ENCODE measurements at regions not wholly inside any gene's neighbourhood (a gene's known extent, or its start where the extent isn't known, plus 50 kb on each side); places are given as distances from the start of the nearest gene placed in this dataset.

GRCh38 chr20:24815931-24816330 is 133.1 kb upstream of the CST7 start:
- DNase-seq (ENCODE audit: low read depth): no peak

- DNase-seq (ENCODE audit: low read depth): no peak
Observed at GRCh38 chr20:24816431-24816830, 132.6 kb upstream of the CST7 start.

- DNase-seq (ENCODE audit: low read depth): no peak
Observed at GRCh38 chr20:24816907-24817306, 132.2 kb upstream of the CST7 start.

GRCh38 chr20:24817351-24817750 is 131.7 kb upstream of the CST7 start:
- no peak for DNase-seq (ENCODE audit: low read depth)

GRCh38 chr20:24818056-24818455 is 131.0 kb upstream of the CST7 start:
- DNase-seq (ENCODE audit: low read depth): no peak

- no peak for DNase-seq (ENCODE audit: low read depth)
Observed at GRCh38 chr20:24819331-24819965, 129.6 kb upstream of the CST7 start.

GRCh38 chr20:24820345-24820744 is 128.7 kb upstream of the CST7 start:
- DNase-seq (ENCODE audit: low read depth): no peak

GRCh38 chr20:24821391-24821790 is 127.7 kb upstream of the CST7 start:
- DNase-seq (ENCODE audit: low read depth): no peak

- no peak for DNase-seq (ENCODE audit: low read depth)
Observed at GRCh38 chr20:24823176-24823784, 125.8 kb upstream of the CST7 start.

- DNase-seq (ENCODE audit: low read depth): no peak
Observed at GRCh38 chr20:24823989-24824693, 124.9 kb upstream of the CST7 start.

- no peak for DNase-seq (ENCODE audit: low read depth)
Observed at GRCh38 chr20:24825591-24825990, 123.5 kb upstream of the CST7 start.

- no peak for DNase-seq (ENCODE audit: low read depth)
Observed at GRCh38 chr20:24827603-24828295, 121.3 kb upstream of the CST7 start.

GRCh38 chr20:24828992-24829648 is 119.9 kb upstream of the CST7 start:
- no peak for DNase-seq (ENCODE audit: low read depth)

- no peak for DNase-seq (ENCODE audit: low read depth)
Observed at GRCh38 chr20:24829649-24830370, 119.3 kb upstream of the CST7 start.

GRCh38 chr20:24830649-24831048 is 118.4 kb upstream of the CST7 start:
- no peak for DNase-seq (ENCODE audit: low read depth)

GRCh38 chr20:24831232-24831631 is 117.8 kb upstream of the CST7 start:
- no peak for DNase-seq (ENCODE audit: low read depth)

GRCh38 chr20:24832518-24832917 is 116.6 kb upstream of the CST7 start:
- no peak for DNase-seq (ENCODE audit: low read depth)

GRCh38 chr20:24833592-24833991 is 115.5 kb upstream of the CST7 start:
- DNase-seq (ENCODE audit: low read depth): no peak

GRCh38 chr20:24834310-24834709 is 114.8 kb upstream of the CST7 start:
- DNase-seq (ENCODE audit: low read depth): no peak

- no peak for DNase-seq (ENCODE audit: low read depth)
Observed at GRCh38 chr20:24835195-24835594, 113.9 kb upstream of the CST7 start.

- DNase-seq (ENCODE audit: low read depth): no peak
Observed at GRCh38 chr20:24836041-24836533, 113.0 kb upstream of the CST7 start.
